Hippocampal formation (tissue), 2 donors: ENCODE measurements at regions not wholly inside any gene's neighbourhood (a gene's known extent, or its start where the extent isn't known, plus 50 kb on each side); places are given as distances from the start of the nearest gene placed in this dataset.

Experiments
- DNase-seq, 2 donors: peaks; one replicate each; lab custom pipeline; 2025; lab: John Stamatoyannopoulos, UW

GRCh38 chr2:94939349-94939748 is 68.1 kb downstream of the TEKT4 start:
- no peak for DNase-seq

DNA sequence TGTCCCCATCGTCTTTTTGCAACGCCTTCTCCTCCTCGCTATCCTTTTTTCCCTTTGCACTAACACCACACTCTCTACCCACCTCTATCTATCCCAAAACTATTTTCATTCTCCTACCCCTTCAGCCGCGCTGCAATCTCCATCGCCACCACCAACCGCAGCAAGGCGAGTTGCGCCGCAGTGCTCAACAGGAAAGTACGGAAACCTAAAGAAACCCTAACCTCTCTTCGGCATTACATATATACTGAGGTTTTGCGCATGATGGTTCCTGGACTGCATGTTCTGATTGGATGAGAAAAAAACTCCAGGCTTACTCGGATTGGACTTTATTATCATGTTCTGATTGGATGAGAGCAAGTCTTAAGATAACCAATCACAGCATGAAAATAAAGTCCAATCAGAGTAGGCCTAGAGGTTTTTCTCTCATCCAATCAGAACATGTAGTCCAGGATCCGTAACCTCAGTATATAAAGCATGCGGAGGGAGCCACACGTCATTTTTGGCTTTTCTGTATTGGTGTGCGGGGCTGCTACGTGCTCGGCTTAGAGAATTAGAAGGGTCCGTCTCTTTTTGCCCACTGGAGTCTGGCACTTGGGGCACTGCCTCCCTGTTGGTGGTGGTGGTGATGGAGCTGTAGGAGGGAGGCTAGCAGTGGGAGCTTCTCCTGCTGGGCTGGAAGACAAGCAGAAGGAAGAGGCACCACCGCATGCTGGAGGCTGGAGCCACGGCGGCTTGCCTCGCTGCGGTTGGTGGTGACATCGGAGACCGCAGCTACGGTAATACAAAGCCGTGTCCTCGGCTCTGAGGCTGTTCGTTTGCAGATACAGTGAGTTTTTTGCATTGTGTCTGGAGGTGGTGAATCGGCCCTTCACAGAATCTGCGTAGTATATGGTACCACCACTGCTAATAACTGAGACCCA is 76.1 kb downstream of the TEKT4 start:
- no peak for DNase-seq

- no peak for DNase-seq
Measured at GRCh38 chr2:94955702-94956101, 69.8 kb upstream of the MAL start.

DNA sequence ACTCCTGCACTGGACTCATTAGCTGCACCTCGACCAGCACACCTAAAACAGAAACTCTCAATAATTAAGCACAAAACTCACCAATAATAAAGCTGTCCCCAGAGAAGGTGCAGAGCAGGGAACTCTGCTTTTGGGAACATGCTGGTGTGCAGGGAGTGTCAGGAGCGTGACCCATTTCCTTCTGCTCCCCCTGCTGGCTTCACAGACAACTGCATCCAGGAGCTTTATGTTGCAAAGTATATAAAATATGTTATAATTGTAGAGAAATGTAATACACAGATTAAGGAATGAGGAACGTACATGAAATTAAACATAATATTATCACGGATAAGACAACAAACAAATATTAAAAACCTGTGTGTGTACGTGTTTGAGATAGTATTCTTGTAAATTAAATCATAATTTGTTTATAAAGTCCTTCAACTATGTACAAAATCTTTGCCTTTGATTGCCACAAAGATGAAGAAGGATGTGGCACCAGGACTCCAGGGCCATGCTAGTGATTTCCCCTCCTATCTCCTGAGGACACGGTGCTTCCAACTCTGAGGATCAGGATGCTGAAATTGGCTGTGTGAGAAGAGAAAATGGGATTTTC is 68.6 kb upstream of the MAL start:
- DNase-seq, result peak in 1 of 2 donors; percentile 3

DNA sequence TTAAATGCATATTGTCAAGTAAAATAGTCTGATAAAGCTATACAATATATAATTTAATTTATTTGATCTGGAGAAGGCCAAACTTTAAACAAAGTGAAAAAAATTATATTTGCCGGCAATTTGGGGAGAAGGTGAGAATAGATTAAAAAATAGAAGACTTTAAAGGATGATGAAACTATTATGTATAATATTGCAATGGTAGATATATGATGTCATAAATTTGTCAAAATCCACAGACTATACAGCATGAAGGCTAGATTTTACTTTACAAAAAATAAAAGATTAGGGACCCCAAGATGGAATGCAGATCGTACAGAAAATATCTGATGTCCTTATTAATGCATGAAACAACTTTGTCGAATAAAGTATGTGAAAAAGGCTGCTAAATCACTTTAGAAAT is 67.3 kb upstream of the MAL start:
- DNase-seq, result no peak

GRCh38 chr2:94960266-94960665 is 65.2 kb upstream of the MAL start:
- no peak for DNase-seq

- no peak for DNase-seq
Measured at GRCh38 chr2:94960751-94961150, 64.8 kb upstream of the MAL start.

DNA sequence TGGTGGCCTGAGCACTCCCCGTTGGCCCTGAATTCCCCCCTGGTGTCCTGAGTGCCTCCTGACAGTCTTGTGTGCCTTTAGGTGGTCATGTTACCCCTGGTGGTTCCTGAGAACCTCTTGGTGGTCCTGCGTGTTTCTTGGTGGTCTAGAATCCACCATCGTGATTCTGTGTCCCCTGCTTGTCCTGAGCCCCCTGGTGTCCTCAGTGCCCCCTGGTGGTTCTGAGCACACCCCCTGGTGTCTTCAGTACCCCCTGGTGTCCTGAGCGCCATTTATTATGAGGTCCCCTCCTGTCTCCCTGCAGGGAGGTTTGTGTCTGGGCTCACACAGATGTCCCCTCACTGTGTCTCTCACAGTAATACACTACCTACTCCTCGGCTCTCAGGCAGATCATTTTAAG is 61.3 kb upstream of the MAL start:
- no peak for DNase-seq

DNA sequence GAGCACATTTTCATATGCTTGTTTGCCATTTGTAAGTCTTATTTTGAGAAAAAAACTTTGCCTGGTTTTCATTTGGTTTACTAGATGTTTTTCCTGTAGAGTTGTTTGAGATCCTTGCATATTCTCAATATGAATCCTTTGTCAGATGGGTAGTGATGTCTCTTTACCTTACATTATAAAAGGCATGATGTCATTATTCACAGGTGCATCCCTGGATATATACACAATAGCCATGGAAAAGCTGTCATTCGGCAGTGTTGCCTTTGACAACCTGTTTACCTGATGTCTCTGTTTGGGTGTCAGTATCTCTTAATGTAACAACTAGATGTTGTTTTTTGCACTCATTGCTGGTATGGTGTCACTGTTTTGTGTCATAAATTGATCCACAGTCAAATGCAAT is 58.8 kb upstream of the MAL start:
- DNase-seq, result no peak

GRCh38 chr2:94970353-94970752 is 55.2 kb upstream of the MAL start:
- no peak for DNase-seq
